GM23338 (cell line): ENCODE measurements at regions not wholly inside any gene's neighbourhood (a gene's known extent, or its start where the extent isn't known, plus 50 kb on each side); places are given as distances from the start of the nearest gene placed in this dataset.

ENCODE experiments used
- ATAC-seq: fragments of 200-7000 bp; cut with Tn5 transposase; 3 replicates; pipeline ENCODE4 v1.9.1; 2020
- DNase-seq: peaks from one replicate; pipeline ENCODE4 v3.0.0-alpha.2; 2015; ENCODE audit warnings: low spot score
- H2AFZ ChIP-seq: fragments of 200-600 bp; sonication (generic); 2 replicates; pipeline ENCODE4 v1.8.0; 2016; ENCODE audit warnings: antibody characterized with exemption, mild to moderate bottlenecking, moderate library complexity
- H3F3A ChIP-seq: fragments of 200-600 bp; sonication (generic); replicated peaks from 2 replicates; pipeline ENCODE4 v1.8.0; 2017; ENCODE audit warnings: antibody characterized with exemption, mixed run types, low read depth
- H3K27ac ChIP-seq: fragments of 200-600 bp; sonication (generic); 2 replicates; pipeline ENCODE4 v1.6.1; 2016; ENCODE audit warnings: low read depth
- H3K27me3 ChIP-seq: fragments of 200-600 bp; sonication (generic); 2 replicates; pipeline ENCODE4 v1.8.0; 2016; ENCODE audit warnings: mild to moderate bottlenecking, mixed run types, moderate library complexity; ENCODE audit not compliant: insufficient read depth
- H3K36me3 ChIP-seq: fragments of 200-600 bp; sonication (generic); 2 replicates; pipeline ENCODE4 v1.8.0; 2016; ENCODE audit warnings: mild to moderate bottlenecking; ENCODE audit not compliant: insufficient read depth
- H3K4me1 ChIP-seq: fragments of 200-600 bp; sonication (generic); 2 replicates; pipeline ENCODE4 v1.8.0; 2016; ENCODE audit warnings: mild to moderate bottlenecking, moderate library complexity; ENCODE audit not compliant: insufficient read depth
- H3K4me2 ChIP-seq: fragments of 200-600 bp; sonication (generic); 2 replicates; pipeline ENCODE4 v1.7.1; 2017; ENCODE audit warnings: mixed run types
- H3K4me3 ChIP-seq: fragments of 200-600 bp; sonication (generic); 2 replicates; pipeline ENCODE4 v1.6.1; 2016; ENCODE audit warnings: mixed run types
- H3K79me2 ChIP-seq: fragments of 200-600 bp; sonication (generic); replicated peaks from 2 replicates; pipeline ENCODE4 v1.8.0; 2017; ENCODE audit warnings: mild to moderate bottlenecking; ENCODE audit not compliant: insufficient read depth
- H3K9me2 ChIP-seq: fragments of 200-600 bp; sonication (generic); 2 replicates; pipeline ENCODE4 v1.8.0; 2017; ENCODE audit not compliant: insufficient read depth
- H4K20me1 ChIP-seq: fragments of 200-600 bp; sonication (generic); replicated peaks from 2 replicates; pipeline ENCODE4 v1.8.0; 2017; ENCODE audit warnings: mild to moderate bottlenecking; ENCODE audit not compliant: insufficient read depth
- H3K27ac Mint-ChIP-seq: 2 replicates; pipeline ENCODE4 v1.8.0; 2020; ENCODE audit warnings: inconsistent platforms, mild to moderate bottlenecking, moderate library complexity, mixed read lengths
- H3K27me3 Mint-ChIP-seq: 3 replicates; pipeline ENCODE4 v1.8.0; 2022; ENCODE audit warnings: low read depth, mild to moderate bottlenecking, moderate library complexity, mixed read lengths, inconsistent platforms; ENCODE audit not compliant: insufficient read depth, poor library complexity
- H3K36me3 Mint-ChIP-seq: 3 replicates; pipeline ENCODE4 v1.8.0; 2021; ENCODE audit warnings: low read depth, mild to moderate bottlenecking, inconsistent platforms, moderate library complexity, mixed read lengths
- H3K4me1 Mint-ChIP-seq: 3 replicates; pipeline ENCODE4 v1.8.0; 2020; ENCODE audit warnings: mild to moderate bottlenecking, inconsistent platforms, mixed read lengths
- H3K4me3 Mint-ChIP-seq: 3 replicates; pipeline ENCODE4 v1.8.0; 2021; ENCODE audit warnings: moderate library complexity, mild to moderate bottlenecking, inconsistent platforms, mixed read lengths
- H3K9me3 Mint-ChIP-seq: 3 replicates; pipeline ENCODE4 v1.8.0; 2020; ENCODE audit warnings: moderate library complexity, mild to moderate bottlenecking, inconsistent platforms, mixed read lengths
- CREB1 ChIP-seq: fragments of 250-450 bp; sonication (Bioruptor Pico); IDR thresholded peaks from 2 replicates; pipeline ENCODE4 v1.5.0; 2020; ENCODE audit warnings: low read depth, mild to moderate bottlenecking, moderate library complexity
- CTCF ChIP-seq, 2 experiments: fragments of 200-600 bp in 1 of 2; sonication (generic) in 1 of 2; conservative IDR thresholded peaks; 2 replicates each; pipeline versions ENCODE4 v1.5.1 to v1.6.1; 2016 to 2017; ENCODE audit warnings: antibody characterized with exemption in 2 of 2, low read depth in 2 of 2, mild to moderate bottlenecking in 2 of 2, moderate library complexity in 1 of 2
- ETS1 ChIP-seq: IDR thresholded peaks from 2 replicates; pipeline ENCODE4 v1.6.1; 2016; ENCODE audit warnings: antibody characterized with exemption
- JUNB ChIP-seq: IDR thresholded peaks from one replicate; pipeline ENCODE4 v1.6.1; 2016; ENCODE audit warnings: antibody characterized with exemption; ENCODE audit not compliant: unreplicated experiment
- NANOG ChIP-seq: IDR thresholded peaks from 2 replicates; pipeline ENCODE4 v1.6.1; 2016; ENCODE audit warnings: antibody characterized with exemption, borderline replicate concordance
- POLR2AphosphoS5 ChIP-seq: IDR thresholded peaks from 2 replicates; pipeline ENCODE4 v1.6.1; 2016; ENCODE audit warnings: antibody characterized with exemption, low read depth
- REST ChIP-seq: IDR thresholded peaks from one replicate; pipeline ENCODE4 v1.6.1; 2018; ENCODE audit warnings: antibody characterized with exemption; ENCODE audit not compliant: unreplicated experiment
- STAT1 ChIP-seq: IDR thresholded peaks from one replicate; pipeline ENCODE4 v1.6.1; 2016; ENCODE audit warnings: antibody characterized with exemption; ENCODE audit not compliant: unreplicated experiment
- ZNF114 ChIP-seq: fragments of 250-450 bp; sonication (Bioruptor Pico); IDR thresholded peaks from 2 replicates; pipeline ENCODE4 v1.5.0; 2020; ENCODE audit warnings: mild to moderate bottlenecking, moderate library complexity
- ZNF462 ChIP-seq: fragments of 250-450 bp; sonication (Bioruptor Pico); IDR thresholded peaks from 2 replicates; pipeline ENCODE4 v1.5.0; 2020; ENCODE audit warnings: mild to moderate bottlenecking, moderate library complexity

- DNase-seq (no peak), ATAC-seq (no peak)
- no peaks in the 10 kb centered on the region for H3K27me3 Mint-ChIP-seq
- H3K4me1 Mint-ChIP-seq: peaks cover 5% of the 10 kb centered on the region; the same call in 2 of the 3 replicates
- no peak overlapping the region for H3K4me3 Mint-ChIP-seq
- Histone ChIP-seq H4K20me1 (no peaks in the 10 kb centered on the region), H3K36me3 (no peaks in the 10 kb centered on the region), H3K79me2 (no peaks in the 10 kb centered on the region), H3K4me1 (peaks cover 8% of the 10 kb centered on the region; the same call in 1 of the 2 replicates), H3F3A (no peaks in the 10 kb centered on the region), H3K4me2 (no peak overlapping the region), H3K9me2 (no peaks in the 10 kb centered on the region), H3K27me3 (no peaks in the 10 kb centered on the region), H3K27ac (no peak overlapping the region), H2AFZ (no peak overlapping the region), H3K4me3 (no peak overlapping the region)
- no peaks in the 10 kb centered on the region for H3K36me3 Mint-ChIP-seq
- no peak overlapping the region for H3K27ac Mint-ChIP-seq
- no peak for TF ChIP-seq POLR2AphosphoS5
- H3K9me3 Mint-ChIP-seq: no peaks in the 10 kb centered on the region
Observed at GRCh38 chr6:121608270-121608669, 172.8 kb downstream of the GJA1 start.

- H3K4me1 Mint-ChIP-seq: peaks cover 5% of the 10 kb centered on the region; the same call in 2 of the 3 replicates
- H3K9me3 Mint-ChIP-seq: no peaks in the 10 kb centered on the region
- H3K36me3 Mint-ChIP-seq: no peaks in the 10 kb centered on the region
- ATAC-seq (no peak), DNase-seq (no peak)
- H3K27ac ChIP-seq: no peak overlapping the region
- H3K79me2 ChIP-seq: no peaks in the 10 kb centered on the region
- H3K27me3 ChIP-seq: no peaks in the 10 kb centered on the region
- H3K4me1 ChIP-seq: peaks cover 8% of the 10 kb centered on the region; the same call in 1 of the 2 replicates
- H3K9me2 ChIP-seq: no peaks in the 10 kb centered on the region
- no peaks in the 10 kb centered on the region for H4K20me1 ChIP-seq
- H3K4me2 ChIP-seq: no peak overlapping the region
- H3K36me3 ChIP-seq: no peaks in the 10 kb centered on the region
- H3K4me3 Mint-ChIP-seq: no peak overlapping the region
- no peak overlapping the region for H3K4me3 ChIP-seq
- no peak overlapping the region for H3K27ac Mint-ChIP-seq
- no peak overlapping the region for H2AFZ ChIP-seq
- no peaks in the 10 kb centered on the region for H3F3A ChIP-seq
- H3K27me3 Mint-ChIP-seq: no peaks in the 10 kb centered on the region
- TF ChIP-seq CREB1 (CRISPR knock-in tag) (no peak), NANOG (no peak), REST (no peak), ZNF114 (no peak), ZNF462 (CRISPR knock-in tag) (no peak), JUNB (no peak), STAT1 (no peak), ETS1 (no peak), CTCF (conservative IDR thresholded peaks at IDR 0.05; ENCODE audit: low read depth in 2 of 2) (no peak), POLR2AphosphoS5 (no peak)
Observed at GRCh38 chr6:121609281-121609680, 173.8 kb downstream of the GJA1 start.
